Kidney (tissue), 13 donors: ENCODE measurements at regions not wholly inside any gene's neighbourhood (a gene's known extent, or its start where the extent isn't known, plus 50 kb on each side); places are given as distances from the start of the nearest gene placed in this dataset.
A peak's percentile ranks its signal among the peaks of the same experiment; 100 is the strongest.

Experiments
- DNase-seq, 5 donors: peaks; one replicate each; pipeline ENCODE4 v3.0.0-alpha.2; 2013 to 2020
- FAIRE-seq: peaks from 2 replicates; lab custom pipeline; 2012; peaks lifted over from hg19 to GRCh38; lab: Jason Lieb, UNC
- H3K27ac ChIP-seq, 2 donors: one replicate each; pipeline ENCODE4 v1.7.0; 2013; ENCODE audit warnings: low read depth in 2 of 2, low read length in 2 of 2, inconsistent platforms in 1 of 2
- H3K27me3 ChIP-seq: one replicate; pipeline ENCODE4 v1.7.1; 2013; ENCODE audit warnings: low read length, inconsistent platforms; ENCODE audit not compliant: control insufficient read depth, insufficient read depth
- H3K36me3 ChIP-seq, 3 donors: one replicate each; pipeline versions ENCODE4 v1.7.0 to v1.7.1; 2013; ENCODE audit warnings: low read length in 3 of 3, control low read depth in 1 of 3, inconsistent platforms in 1 of 3; ENCODE audit not compliant: insufficient read depth in 3 of 3, control insufficient read depth in 2 of 3
- H3K4me1 ChIP-seq, 3 donors: one replicate each; pipeline versions ENCODE4 v1.7.0 to v1.7.1; 2013; ENCODE audit warnings: low read length in 3 of 3, inconsistent platforms in 1 of 3, low read depth in 1 of 3; ENCODE audit not compliant: control insufficient read depth in 2 of 3, insufficient read depth in 2 of 3
- H3K4me3 ChIP-seq, 3 donors: one replicate each; pipeline versions ENCODE4 v1.7.0 to v1.8.1; 2013; ENCODE audit warnings: low read length in 3 of 3, control low read depth in 1 of 3, inconsistent platforms in 1 of 3
- H3K9ac ChIP-seq, 3 donors: one replicate each; pipeline versions ENCODE4 v1.7.0 to v1.7.1; 2013; ENCODE audit warnings: low read length in 3 of 3, control low read depth in 1 of 3, inconsistent platforms in 1 of 3
- H3K9me3 ChIP-seq, 3 donors: one replicate each; pipeline versions ENCODE4 v1.7.0 to v1.7.1; 2013; ENCODE audit warnings: low read length in 3 of 3, control low read depth in 1 of 3, inconsistent platforms in 1 of 3; ENCODE audit not compliant: control insufficient read depth in 2 of 3, insufficient read depth in 1 of 3
- CTCF ChIP-seq: IDR thresholded peaks from 3 replicates; pipeline ENCODE4 v1.5.1; 2012; ENCODE audit warnings: mild to moderate bottlenecking, moderate library complexity, borderline replicate concordance; ENCODE audit not compliant: insufficient read depth; ENCODE audit errors: extremely low read depth
- intact Hi-C: fragments of 100-400 bp; cut with DNase I; formaldehyde crosslinking; loops from one replicate; pipeline ENCODE4 v1.11.1; 2022
- donor health status: control.
- donor health status: control.
- donor health status: control.
- donor health status: control.
- donor health status: control.
- donor health status: DM: yes; HTN: yes; CAD: no.
- donor health status: Normal renal cell carcinoma (clear cell type).

GRCh38 chr20:19047040-19047950 lies 165.1 kb upstream of the SLC24A3 start:
- H3K9me3 ChIP-seq = no peaks in the 10 kb centered on the region
- no peaks in the 10 kb centered on the region for H3K4me1 ChIP-seq
- no peaks in the 10 kb centered on the region for H3K27me3 ChIP-seq
- H3K9ac ChIP-seq = no peak overlapping the region
- intact Hi-C loops = no loop called here
- no peaks in the 10 kb centered on the region for H3K36me3 ChIP-seq
- DNase-seq (peak in 2 of 5 donors; percentile 5 to 27), FAIRE-seq (no peak)
- no peak for TF ChIP-seq CTCF
- no peak overlapping the region for H3K4me3 ChIP-seq
- H3K27ac ChIP-seq = no peak overlapping the region

GRCh38 chr20:19047951-19048296 lies 164.5 kb upstream of the SLC24A3 start:
- FAIRE-seq = no peak
- H3K4me3 ChIP-seq = no peak overlapping the region
- intact Hi-C loops = no loop called here

GRCh38 chr20:19048995-19049501 lies 163.4 kb upstream of the SLC24A3 start:
- no peak overlapping the region for H3K9ac ChIP-seq
- H3K36me3 ChIP-seq = no peaks in the 10 kb centered on the region
- DNase-seq (peak in 1 of 5 donors; percentile 34), FAIRE-seq (no peak)
- H3K4me3 ChIP-seq = no peak overlapping the region
- TF ChIP-seq CTCF = no peak
- H3K27me3 ChIP-seq = no peaks in the 10 kb centered on the region
- H3K27ac ChIP-seq = no peak overlapping the region
- intact Hi-C loops = no loop called here
- no peaks in the 10 kb centered on the region for H3K9me3 ChIP-seq
- no peaks in the 10 kb centered on the region for H3K4me1 ChIP-seq

More at GRCh38 chr20:19047951-19048296, 164.5 kb upstream of the SLC24A3 start:
- Histone ChIP-seq H3K4me1 (no peaks in the 10 kb centered on the region), H3K27me3 (no peaks in the 10 kb centered on the region), H3K27ac (no peak overlapping the region), H3K9ac (no peak overlapping the region), H3K9me3 (no peaks in the 10 kb centered on the region), H3K36me3 (no peaks in the 10 kb centered on the region)
- no peak for TF ChIP-seq CTCF
- DNase-seq = no peak
